ENCODE measurements at regions not wholly inside any gene's neighbourhood (a gene's known extent, or its start where the extent isn't known, plus 50 kb on each side); places are given as distances from the start of the nearest gene placed in this dataset.
A peak's percentile ranks its signal among the peaks of the same experiment; 100 is the strongest.

GRCh38 chrX:39335513-39336235, 534.4 kb downstream of the MID1IP1 start:
- Mint-ChIP-seq H3K9me3 (no peaks in the 10 kb centered on the region), H3K27me3 (peaks cover under 1% of the 10 kb centered on the region), H3K27ac (peak overlapping the region; percentile 57), H3K36me3 (no peaks in the 10 kb centered on the region), H3K4me3 (no peak overlapping the region), H3K4me1 (peaks cover 34% of the 10 kb centered on the region)
- ATAC-seq = no peak

DNA sequence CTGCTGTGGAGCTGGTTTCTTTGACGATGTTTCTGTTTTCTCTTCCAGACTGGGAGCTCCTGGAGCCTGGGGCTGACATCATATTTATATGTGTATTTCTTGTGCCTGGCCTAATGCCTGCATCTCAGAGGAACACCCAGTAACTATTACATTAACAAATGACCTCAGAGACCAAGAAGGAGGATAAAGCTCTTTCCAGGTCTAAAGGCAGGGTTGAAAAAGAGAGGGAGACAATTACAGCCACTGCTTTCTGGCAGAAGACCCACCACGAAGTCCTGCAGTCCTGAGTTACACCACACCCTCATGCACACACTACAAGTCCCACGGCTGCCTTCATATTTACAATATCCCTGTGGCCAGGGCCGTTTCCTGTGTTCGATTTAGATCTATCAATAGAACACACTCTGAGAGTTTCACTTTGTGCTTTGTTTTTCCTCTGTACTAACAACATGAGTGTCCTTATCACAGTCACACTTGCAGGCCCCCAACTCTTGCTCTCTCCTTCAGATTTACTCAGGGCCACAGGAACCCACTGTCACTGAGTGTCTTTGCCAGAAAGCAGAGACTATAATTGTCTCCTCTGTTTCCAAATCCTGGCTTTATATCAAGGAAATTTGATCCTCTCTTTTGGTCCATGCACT, 535.5 kb downstream of the MID1IP1 start:
- H3K27ac Mint-ChIP-seq = peak overlapping the region; percentile 57
- H3K36me3 Mint-ChIP-seq = no peaks in the 10 kb centered on the region
- peak; percentile 20 for ATAC-seq
- peaks cover 28% of the 10 kb centered on the region for H3K4me1 Mint-ChIP-seq
- H3K9me3 Mint-ChIP-seq = no peaks in the 10 kb centered on the region
- peaks cover 10% of the 10 kb centered on the region for H3K27me3 Mint-ChIP-seq
- no peak overlapping the region for H3K4me3 Mint-ChIP-seq

DNA sequence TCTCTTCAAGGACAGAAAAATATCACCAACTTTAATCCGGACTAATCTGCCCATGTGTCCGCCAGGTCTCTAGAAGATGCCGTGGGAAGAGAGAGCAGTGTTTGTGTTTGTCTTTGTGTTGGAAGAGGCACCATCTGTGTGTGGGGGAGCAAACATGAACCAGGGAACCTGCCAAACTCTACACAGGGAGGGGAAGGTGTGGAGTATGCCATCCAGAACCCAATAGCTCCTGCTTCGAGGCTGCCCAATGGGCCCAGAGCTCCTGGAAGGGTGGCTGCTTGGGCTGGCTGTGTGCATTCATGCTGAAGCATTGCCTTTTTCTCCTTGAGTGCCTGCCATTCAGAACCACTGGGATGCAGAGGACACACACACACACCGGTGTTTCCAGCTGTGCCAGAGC, 536.2 kb downstream of the MID1IP1 start:
- Mint-ChIP-seq H3K4me3 (peak overlapping the region; percentile 12), H3K27me3 (peaks cover 10% of the 10 kb centered on the region), H3K9me3 (no peaks in the 10 kb centered on the region), H3K4me1 (peaks cover 22% of the 10 kb centered on the region), H3K36me3 (no peaks in the 10 kb centered on the region), H3K27ac (peak overlapping the region; percentile 57)
- no peak for ATAC-seq

DNA sequence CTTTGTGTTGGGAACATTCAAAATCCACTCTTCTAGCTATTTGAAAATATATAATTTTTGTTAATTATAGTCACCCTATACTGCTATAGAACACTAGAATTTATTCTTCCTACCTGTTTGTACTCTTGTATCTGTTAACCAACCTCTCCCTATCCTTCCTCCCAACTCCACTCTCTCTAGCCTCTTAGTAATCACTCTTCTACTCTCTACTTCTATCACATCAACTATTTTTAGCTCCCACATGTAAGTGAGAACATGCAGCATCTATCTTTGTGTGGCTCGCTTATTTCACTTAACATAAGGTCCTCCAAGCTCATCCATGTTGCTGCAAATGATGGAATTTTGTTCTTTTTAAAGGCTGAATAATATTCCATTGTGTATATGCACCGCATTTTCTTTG, 537.3 kb downstream of the MID1IP1 start:
- no peak for ATAC-seq
- H3K9me3 Mint-ChIP-seq = no peaks in the 10 kb centered on the region
- no peak overlapping the region for H3K27ac Mint-ChIP-seq
- no peak overlapping the region for H3K4me3 Mint-ChIP-seq
- peaks cover 10% of the 10 kb centered on the region for H3K27me3 Mint-ChIP-seq
- no peaks in the 10 kb centered on the region for H3K36me3 Mint-ChIP-seq
- H3K4me1 Mint-ChIP-seq = peaks cover 19% of the 10 kb centered on the region

DNA sequence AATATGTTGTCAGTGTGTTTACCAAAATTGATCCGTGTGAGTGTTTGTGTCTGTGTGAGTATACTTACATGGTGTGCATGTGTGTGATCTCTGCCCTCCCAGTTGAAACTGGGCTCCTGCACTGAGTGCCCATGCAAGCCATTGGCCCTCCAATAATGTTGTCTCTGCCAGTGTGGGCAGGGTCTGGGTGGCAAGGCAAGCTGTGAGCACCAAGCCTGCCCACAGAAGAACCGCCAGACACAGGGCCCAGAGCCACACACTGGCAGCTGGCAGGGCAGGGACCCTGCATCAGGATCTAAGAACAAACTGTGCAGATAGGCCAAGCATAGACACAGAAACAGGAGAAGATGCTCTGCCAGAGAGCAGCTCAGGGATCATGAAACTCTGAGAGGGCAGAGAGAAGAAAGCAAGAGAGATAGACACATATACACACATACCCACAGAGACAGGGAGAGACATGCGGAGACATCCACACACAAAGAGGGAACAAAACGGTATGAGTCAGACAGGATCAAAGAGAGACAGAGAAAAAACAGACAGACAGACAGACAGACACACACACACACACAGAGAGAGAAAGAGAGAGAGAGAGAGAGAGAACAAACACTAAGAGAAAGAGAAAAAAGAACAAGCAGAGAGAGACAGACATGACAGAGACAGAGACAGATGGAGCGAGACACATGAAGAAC, 555.0 kb downstream of the MID1IP1 start:
- no peak overlapping the region for H3K4me3 Mint-ChIP-seq
- H3K27ac Mint-ChIP-seq = no peak overlapping the region
- H3K9me3 Mint-ChIP-seq = no peaks in the 10 kb centered on the region
- ATAC-seq = no peak
- H3K27me3 Mint-ChIP-seq = peaks cover 18% of the 10 kb centered on the region
- H3K36me3 Mint-ChIP-seq = no peaks in the 10 kb centered on the region
- H3K4me1 Mint-ChIP-seq = no peaks in the 10 kb centered on the region

GRCh38 chrX:39360101-39360500, 558.8 kb downstream of the MID1IP1 start:
- Mint-ChIP-seq H3K9me3 (no peaks in the 10 kb centered on the region), H3K27me3 (peaks cover 17% of the 10 kb centered on the region), H3K36me3 (no peaks in the 10 kb centered on the region), H3K27ac (no peak overlapping the region), H3K4me3 (no peak overlapping the region), H3K4me1 (no peaks in the 10 kb centered on the region)
- ATAC-seq = no peak

DNA sequence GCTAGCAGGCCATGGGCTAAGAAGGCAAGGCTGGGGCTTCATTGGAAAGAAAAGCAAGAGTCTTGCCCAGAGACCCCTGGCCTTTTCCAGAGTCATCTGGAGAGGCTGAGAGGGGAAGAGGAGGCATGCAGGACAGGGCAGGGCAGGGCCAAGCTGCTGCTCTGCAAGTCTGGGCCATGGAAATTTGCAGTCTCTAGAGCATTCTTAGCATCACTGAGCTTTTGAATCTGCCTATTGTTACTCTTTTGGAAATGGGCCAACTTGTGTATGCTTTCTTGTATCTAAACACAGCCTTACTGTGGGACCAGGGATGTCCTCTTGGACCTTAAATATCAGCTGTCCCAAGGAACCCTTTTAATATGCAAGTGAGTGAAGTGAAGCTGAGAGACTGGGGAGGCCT, 560.5 kb downstream of the MID1IP1 start:
- ATAC-seq = no peak
- no peak overlapping the region for H3K4me3 Mint-ChIP-seq
- H3K36me3 Mint-ChIP-seq = no peaks in the 10 kb centered on the region
- peaks cover 8% of the 10 kb centered on the region for H3K27me3 Mint-ChIP-seq
- H3K4me1 Mint-ChIP-seq = no peaks in the 10 kb centered on the region
- H3K27ac Mint-ChIP-seq = no peak overlapping the region
- H3K9me3 Mint-ChIP-seq = no peaks in the 10 kb centered on the region

- Mint-ChIP-seq H3K27ac (no peak overlapping the region), H3K4me1 (no peaks in the 10 kb centered on the region), H3K27me3 (peaks cover 17% of the 10 kb centered on the region), H3K36me3 (no peaks in the 10 kb centered on the region), H3K4me3 (no peak overlapping the region), H3K9me3 (no peaks in the 10 kb centered on the region)
- ATAC-seq = no peak
Observed at GRCh38 chrX:39367416-39367815, 566.2 kb downstream of the MID1IP1 start.

DNA sequence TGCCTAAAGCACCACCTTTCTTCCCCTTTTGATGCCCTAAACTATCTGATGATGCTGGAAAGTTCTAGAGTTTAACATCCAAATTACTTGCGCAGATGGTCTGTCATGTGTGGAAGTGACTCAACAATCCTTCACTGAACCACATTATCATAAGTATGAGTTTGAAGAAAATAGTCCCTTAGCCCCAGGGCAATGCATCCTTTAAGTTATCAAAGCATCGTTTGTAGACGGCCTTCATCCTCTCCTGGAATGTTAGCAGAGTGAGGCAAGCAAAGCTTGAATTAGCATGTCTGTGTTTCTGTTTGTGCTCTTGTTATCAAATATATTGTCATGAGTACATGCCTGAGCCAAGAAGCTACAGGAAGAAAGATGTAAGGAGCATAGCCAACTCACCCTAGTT, 570.9 kb downstream of the MID1IP1 start:
- Mint-ChIP-seq H3K27ac (no peak overlapping the region), H3K4me1 (no peaks in the 10 kb centered on the region), H3K4me3 (no peak overlapping the region), H3K9me3 (no peaks in the 10 kb centered on the region), H3K36me3 (no peaks in the 10 kb centered on the region), H3K27me3 (peaks cover 8% of the 10 kb centered on the region)
- ATAC-seq = no peak

DNA sequence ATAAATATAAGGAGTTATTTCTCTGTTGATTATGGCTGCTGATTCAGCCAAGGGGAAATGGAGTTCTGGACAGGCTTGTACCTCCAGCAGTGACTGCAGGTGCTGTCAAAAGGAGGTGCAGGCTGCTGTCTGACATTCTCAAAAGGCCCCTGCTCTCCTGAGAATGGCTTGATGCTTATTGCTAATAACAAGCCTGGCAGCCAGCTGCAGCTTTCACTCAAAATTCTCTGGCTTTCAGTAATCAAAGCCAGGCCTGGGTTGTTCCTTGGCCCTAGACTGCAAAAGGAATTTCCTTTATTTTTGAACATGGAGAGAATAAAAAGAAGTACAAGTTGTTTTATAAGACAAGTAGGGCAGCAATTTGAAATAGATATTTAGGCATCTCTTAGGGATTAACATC, 575.9 kb downstream of the MID1IP1 start:
- peaks cover 4% of the 10 kb centered on the region for H3K9me3 Mint-ChIP-seq
- no peaks in the 10 kb centered on the region for H3K36me3 Mint-ChIP-seq
- H3K4me3 Mint-ChIP-seq = no peak overlapping the region
- H3K27me3 Mint-ChIP-seq = peaks cover 14% of the 10 kb centered on the region
- H3K4me1 Mint-ChIP-seq = no peaks in the 10 kb centered on the region
- no peak for ATAC-seq
- H3K27ac Mint-ChIP-seq = no peak overlapping the region

GRCh38 chrX:39377773-39378172, 576.5 kb downstream of the MID1IP1 start:
- Mint-ChIP-seq H3K36me3 (no peaks in the 10 kb centered on the region), H3K9me3 (peaks cover 4% of the 10 kb centered on the region), H3K27me3 (peaks cover 15% of the 10 kb centered on the region), H3K4me1 (no peaks in the 10 kb centered on the region), H3K4me3 (no peak overlapping the region), H3K27ac (no peak overlapping the region)
- ATAC-seq = no peak

DNA sequence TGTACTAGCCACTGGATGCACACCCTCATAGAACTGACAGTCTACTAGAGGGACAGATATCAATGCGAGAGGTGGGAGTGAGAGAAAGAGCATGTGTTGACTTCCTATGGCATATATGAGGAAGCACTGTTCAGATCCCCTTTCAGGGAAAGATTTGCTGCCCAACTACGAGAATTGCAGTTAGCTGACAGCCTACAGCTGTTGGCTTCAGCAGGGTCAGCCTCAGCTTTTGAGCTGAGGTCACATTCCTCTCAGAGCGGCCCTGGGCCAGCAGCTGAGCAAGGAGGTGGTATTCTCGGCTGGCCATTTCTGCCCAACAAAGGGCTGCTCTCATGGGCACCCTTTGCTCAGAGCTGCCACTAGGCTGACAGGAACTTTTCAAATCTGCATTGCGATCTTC, 580.2 kb downstream of the MID1IP1 start:
- no peak overlapping the region for H3K27ac Mint-ChIP-seq
- ATAC-seq = no peak

GRCh38 chrX:39384996-39385395, 583.7 kb downstream of the MID1IP1 start:
- Mint-ChIP-seq H3K4me3 (no peak overlapping the region), H3K4me1 (no peaks in the 10 kb centered on the region), H3K27me3 (peaks cover 28% of the 10 kb centered on the region), H3K9me3 (no peaks in the 10 kb centered on the region), H3K27ac (no peak overlapping the region), H3K36me3 (no peaks in the 10 kb centered on the region)
- no peak for ATAC-seq

More for the DNA sequence above, 580.2 kb downstream of the MID1IP1 start:
- H3K27me3 Mint-ChIP-seq = peaks cover 28% of the 10 kb centered on the region
- no peaks in the 10 kb centered on the region for H3K4me1 Mint-ChIP-seq
- H3K9me3 Mint-ChIP-seq = peaks cover 4% of the 10 kb centered on the region
- no peaks in the 10 kb centered on the region for H3K36me3 Mint-ChIP-seq
- H3K4me3 Mint-ChIP-seq = no peak overlapping the region

- no peak for ATAC-seq
- Mint-ChIP-seq H3K36me3 (no peaks in the 10 kb centered on the region), H3K27ac (no peak overlapping the region), H3K4me3 (no peak overlapping the region), H3K27me3 (peaks cover 12% of the 10 kb centered on the region), H3K4me1 (no peaks in the 10 kb centered on the region), H3K9me3 (no peaks in the 10 kb centered on the region)
Observed at GRCh38 chrX:39388730-39389129, 587.5 kb downstream of the MID1IP1 start.

DNA sequence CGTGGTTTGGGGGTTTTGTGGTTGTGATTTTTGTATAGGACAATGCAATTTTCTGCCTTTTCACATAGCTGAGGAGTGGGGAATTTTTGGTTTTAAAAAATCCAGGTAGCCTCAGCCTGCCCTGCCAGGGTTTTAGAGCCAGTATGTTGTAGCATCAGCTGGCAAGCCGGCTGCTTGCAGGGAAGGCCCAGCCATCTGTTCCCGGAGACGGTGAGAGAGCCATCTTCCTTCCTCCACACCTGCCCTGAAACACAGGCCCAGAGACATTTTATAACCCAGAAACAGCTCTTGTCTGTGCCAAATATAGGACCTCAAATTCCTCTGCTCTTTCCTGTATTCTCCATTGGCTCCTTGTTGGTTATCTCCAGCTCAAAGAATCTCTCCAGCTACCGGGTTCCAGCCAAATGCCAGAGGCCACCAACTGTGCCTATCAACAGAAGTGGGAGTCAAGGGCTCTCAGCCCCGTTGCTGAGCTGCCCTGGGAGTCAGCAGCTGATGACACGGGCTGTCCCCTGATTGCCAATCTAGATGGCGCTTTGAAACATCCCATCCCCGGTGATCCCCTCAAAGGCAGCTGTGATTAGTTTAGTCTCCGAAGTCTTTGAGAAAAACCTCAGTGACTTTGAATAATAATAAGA, 595.2 kb downstream of the MID1IP1 start:
- Mint-ChIP-seq H3K36me3 (no peaks in the 10 kb centered on the region), H3K4me3 (no peak overlapping the region), H3K9me3 (peaks cover 4% of the 10 kb centered on the region), H3K27me3 (peaks cover 13% of the 10 kb centered on the region), H3K4me1 (no peaks in the 10 kb centered on the region), H3K27ac (no peak overlapping the region)
- no peak for ATAC-seq

All from stimulated activated memory B cell treated with anti-CD40 and anti-IgM and Interleukin-4, amounts not matched to agents 10 μg/mL and 1 μg/mL and 100 μg/mL, for 72 hours (primary cell).